ENCODE measurements at regions not wholly inside any gene's neighbourhood (a gene's known extent, or its start where the extent isn't known, plus 50 kb on each side); places are given as distances from the start of the nearest gene placed in this dataset.

DNA sequence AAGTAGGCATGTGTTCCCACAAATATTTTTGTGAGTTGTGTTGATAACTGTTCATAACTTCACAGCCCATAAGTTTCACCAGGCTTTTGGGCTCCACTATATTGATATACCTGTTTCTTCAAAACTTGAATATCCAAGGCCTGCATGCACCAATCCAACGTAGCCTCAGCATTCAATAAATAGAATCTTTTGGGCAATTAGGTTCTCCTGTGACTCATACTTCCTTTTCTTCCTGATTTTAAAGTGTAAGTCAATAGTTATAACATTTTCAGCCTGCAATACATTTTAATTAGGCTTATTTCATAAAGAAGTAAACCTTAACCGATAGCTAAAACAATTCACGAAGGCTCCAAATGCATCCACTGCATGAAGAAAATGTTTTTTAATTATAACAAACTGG is 97.8 kb upstream of the SPRED1 start:
- no TSS peak for BruUV-seq (replicated peaks)
- Histone ChIP-seq H3K27ac (ENCODE audit: low read length) (no peak overlapping the region), H3K36me3 (ENCODE audit: low read depth, low read length) (no peaks in the 10 kb centered on the region; the same call in 1 of the 2 replicates), H3K9me3 (ENCODE audit: low read length) (peaks cover 11% of the 10 kb centered on the region; the same call in 1 of the 2 replicates), H3K4me2 (ENCODE audit: low read length) (no peak overlapping the region), H3K27me3 (ENCODE audit: low read length) (no peaks in the 10 kb centered on the region), H3K9me2 (replicated peaks; ENCODE audit: low read length) (no peaks in the 10 kb centered on the region), H3F3A (ENCODE audit: low read length, unreplicated experiment) (no peaks in the 10 kb centered on the region), H3K4me3 (ENCODE audit: low read length) (no peak overlapping the region), H3K4me1 (ENCODE audit: insufficient read depth, low read length) (no peaks in the 10 kb centered on the region; the same call in 1 of the 2 replicates), H4K20me1 (ENCODE audit: low read length) (no peaks in the 10 kb centered on the region), H3K9ac (ENCODE audit: low read length) (no peak overlapping the region), H3K79me2 (ENCODE audit: low read length) (no peaks in the 10 kb centered on the region), H2AFZ (ENCODE audit: low read length) (no peak overlapping the region)
- ChIA-PET POLR2A (ENCODE audit: unreplicated experiment) (interaction anchor here (0.6 kb wide), 1 partner anchor 52 kb away, joined by 4 read pairs; no protein-coding TSS in a partner anchor), CTCF (no interaction called here)
- intact Hi-C loops (cut with micrococcal nuclease), result loop anchor here (2.0 kb wide), 1 partner anchor 26 kb away; no protein-coding TSS in a partner anchor
- ATAC-seq (peak; percentile 82), DNase-seq (no peak)
- TF ChIP-seq, protein P1, sequence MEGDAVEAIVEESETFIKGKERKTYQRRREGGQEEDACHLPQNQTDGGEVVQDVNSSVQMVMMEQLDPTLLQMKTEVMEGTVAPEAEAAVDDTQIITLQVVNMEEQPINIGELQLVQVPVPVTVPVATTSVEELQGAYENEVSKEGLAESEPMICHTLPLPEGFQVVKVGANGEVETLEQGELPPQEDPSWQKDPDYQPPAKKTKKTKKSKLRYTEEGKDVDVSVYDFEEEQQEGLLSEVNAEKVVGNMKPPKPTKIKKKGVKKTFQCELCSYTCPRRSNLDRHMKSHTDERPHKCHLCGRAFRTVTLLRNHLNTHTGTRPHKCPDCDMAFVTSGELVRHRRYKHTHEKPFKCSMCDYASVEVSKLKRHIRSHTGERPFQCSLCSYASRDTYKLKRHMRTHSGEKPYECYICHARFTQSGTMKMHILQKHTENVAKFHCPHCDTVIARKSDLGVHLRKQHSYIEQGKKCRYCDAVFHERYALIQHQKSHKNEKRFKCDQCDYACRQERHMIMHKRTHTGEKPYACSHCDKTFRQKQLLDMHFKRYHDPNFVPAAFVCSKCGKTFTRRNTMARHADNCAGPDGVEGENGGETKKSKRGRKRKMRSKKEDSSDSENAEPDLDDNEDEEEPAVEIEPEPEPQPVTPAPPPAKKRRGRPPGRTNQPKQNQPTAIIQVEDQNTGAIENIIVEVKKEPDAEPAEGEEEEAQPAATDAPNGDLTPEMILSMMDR (conservative IDR thresholded peaks at IDR 0.05; ENCODE audit: low read depth, low read length), result no peak
- TF ChIP-seq EZH2 (IDR thresholded peaks at IDR 0.05; ENCODE audit: low read length, unreplicated experiment) (no peak), EZH2phosphoT487 (IDR thresholded peaks at IDR 0.05; ENCODE audit: borderline replicate concordance, low read length) (no peak)

DNA sequence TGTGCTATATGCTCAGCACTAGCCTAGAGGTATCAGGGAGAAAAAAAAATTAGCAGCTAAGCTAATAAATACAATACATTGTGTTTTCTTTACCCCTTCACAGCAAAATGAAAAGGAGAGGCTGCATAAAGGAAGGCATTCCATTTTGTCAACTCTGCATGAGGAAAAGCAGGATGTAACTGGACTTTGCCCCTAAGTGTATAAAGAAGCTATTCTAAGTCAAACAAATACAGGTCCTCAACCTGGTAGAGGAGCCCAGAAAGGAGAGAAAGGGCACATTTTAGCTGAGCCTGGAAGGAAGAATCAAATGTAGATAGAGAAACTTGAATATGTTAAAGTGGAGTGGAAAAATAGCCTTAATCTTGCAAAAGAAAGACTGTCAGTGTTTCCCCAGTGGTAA is 89.0 kb upstream of the SPRED1 start:
- no peaks in the 10 kb centered on the region for H3F3A ChIP-seq (ENCODE audit: low read length, unreplicated experiment)
- CTCF ChIA-PET, result no interaction called here
- no peak for ATAC-seq
- POLR2A ChIA-PET (ENCODE audit: unreplicated experiment), result no interaction called here
- no TSS peak for BruUV-seq (replicated peaks)
- H3K27me3 ChIP-seq (ENCODE audit: low read length), result no peaks in the 10 kb centered on the region
- H3K79me2 ChIP-seq (ENCODE audit: low read length), result no peaks in the 10 kb centered on the region
- H2AFZ ChIP-seq (ENCODE audit: low read length), result no peak overlapping the region
- no peaks in the 10 kb centered on the region for H3K9me2 ChIP-seq (replicated peaks; ENCODE audit: low read length)
- no peaks in the 10 kb centered on the region for H3K9me3 ChIP-seq (ENCODE audit: low read length)
- no peak for DNase-seq
- H3K36me3 ChIP-seq (ENCODE audit: low read depth, low read length), result no peaks in the 10 kb centered on the region
- no peaks in the 10 kb centered on the region for H3K4me1 ChIP-seq (ENCODE audit: insufficient read depth, low read length)
- H4K20me1 ChIP-seq (ENCODE audit: low read length), result no peaks in the 10 kb centered on the region
- H3K9ac ChIP-seq (ENCODE audit: low read length), result no peak overlapping the region
- intact Hi-C loops (cut with micrococcal nuclease), result no loop called here
- H3K4me2 ChIP-seq (ENCODE audit: low read length), result no peak overlapping the region
- H3K27ac ChIP-seq (ENCODE audit: low read length), result no peak overlapping the region
- TF ChIP-seq, protein P1 (conservative IDR thresholded peaks at IDR 0.05; ENCODE audit: low read depth, low read length), result no peak
- TF ChIP-seq EZH2phosphoT487 (IDR thresholded peaks at IDR 0.05; ENCODE audit: borderline replicate concordance, low read length) (no peak), EZH2 (IDR thresholded peaks at IDR 0.05; ENCODE audit: low read length, unreplicated experiment) (no peak)
- H3K4me3 ChIP-seq (ENCODE audit: low read length), result no peak overlapping the region

DNA sequence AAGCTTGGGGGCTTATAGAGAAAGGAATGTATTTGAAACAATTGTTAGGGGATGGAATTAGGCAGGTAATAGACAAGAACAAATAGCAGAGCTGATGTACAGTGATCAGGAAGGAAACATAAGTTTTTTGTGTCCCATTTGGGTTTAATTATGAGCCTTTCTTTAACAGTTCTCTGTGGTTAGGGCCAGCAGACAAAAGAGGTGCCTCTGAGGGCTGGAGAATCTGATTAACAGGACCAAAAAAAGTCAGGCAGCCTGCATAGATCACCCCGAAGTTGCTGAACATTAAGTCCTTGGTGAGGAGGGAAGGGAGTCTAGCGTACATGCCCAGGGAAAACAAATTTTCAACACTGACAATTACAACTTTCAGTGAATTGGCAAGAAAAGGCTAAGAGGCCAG is 88.6 kb upstream of the SPRED1 start:
- POLR2A ChIA-PET (ENCODE audit: unreplicated experiment), result no interaction called here
- ATAC-seq (no peak), DNase-seq (no peak)
- Histone ChIP-seq H3K9me3 (ENCODE audit: low read length) (no peaks in the 10 kb centered on the region), H3K4me1 (ENCODE audit: insufficient read depth, low read length) (no peaks in the 10 kb centered on the region), H3K27ac (ENCODE audit: low read length) (no peak overlapping the region), H3K27me3 (ENCODE audit: low read length) (no peaks in the 10 kb centered on the region), H3K9ac (ENCODE audit: low read length) (no peak overlapping the region), H2AFZ (ENCODE audit: low read length) (0 out of 2 replicates have a peak overlapping the region, but pooled peaks have one; percentile 0), H3K36me3 (ENCODE audit: low read depth, low read length) (no peaks in the 10 kb centered on the region), H3K4me2 (ENCODE audit: low read length) (no peak overlapping the region), H4K20me1 (ENCODE audit: low read length) (no peaks in the 10 kb centered on the region), H3F3A (ENCODE audit: low read length, unreplicated experiment) (no peaks in the 10 kb centered on the region), H3K79me2 (ENCODE audit: low read length) (no peaks in the 10 kb centered on the region), H3K4me3 (ENCODE audit: low read length) (no peak overlapping the region), H3K9me2 (replicated peaks; ENCODE audit: low read length) (no peaks in the 10 kb centered on the region)
- no peak for TF ChIP-seq EZH2 (IDR thresholded peaks at IDR 0.05; ENCODE audit: low read length, unreplicated experiment)
- TF ChIP-seq, protein P1 (conservative IDR thresholded peaks at IDR 0.05; ENCODE audit: low read depth, low read length), result no peak
- no peak for TF ChIP-seq EZH2phosphoT487 (IDR thresholded peaks at IDR 0.05; ENCODE audit: borderline replicate concordance, low read length)
- no TSS peak for BruUV-seq (replicated peaks)
- intact Hi-C loops (cut with micrococcal nuclease), result no loop called here
- CTCF ChIA-PET, result no interaction called here
